ENCODE measurements at regions not wholly inside any gene's neighbourhood (a gene's known extent, or its start where the extent isn't known, plus 50 kb on each side); places are given as distances from the start of the nearest gene placed in this dataset.

DNA sequence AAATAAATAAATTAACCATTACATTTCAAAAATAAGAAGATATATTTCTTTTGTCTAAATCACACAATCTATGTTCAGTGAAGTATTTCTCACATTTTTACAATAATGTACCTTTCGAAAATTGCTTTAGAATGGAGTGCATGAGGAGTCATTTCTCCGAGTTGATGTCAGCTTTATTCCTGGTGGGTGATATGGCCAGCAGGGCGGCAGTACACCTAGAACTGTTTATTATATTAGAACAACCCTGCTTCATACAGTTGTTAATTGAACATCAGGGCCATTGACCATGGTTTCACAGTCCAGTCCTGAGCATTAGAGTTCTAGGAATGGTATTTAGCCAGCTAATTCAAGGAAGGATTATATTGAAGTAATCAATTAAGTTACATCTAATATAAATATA lies 696.3 kb upstream of the SLC10A2 start:
- TF ChIP-seq CTCF (IDR thresholded peaks at IDR 0.05) (no peak), POLR2AphosphoS5 (IDR thresholded peaks at IDR 0.05) (no peak), EP300 (IDR thresholded peaks at IDR 0.05) (no peak), POLR2A (IDR thresholded peaks at IDR 0.05) (no peak)
